LHCN-M2 (cell line): ENCODE measurements at regions not wholly inside any gene's neighbourhood (a gene's known extent, or its start where the extent isn't known, plus 50 kb on each side); places are given as distances from the start of the nearest gene placed in this dataset.
"Not testable (repeated sequence)": the region's sequence is repeated elsewhere in the genome, so short reads cannot be mapped to it uniquely, and the experiment has no call there.

Experiments
- DNase-seq: peaks from one replicate; pipeline ENCODE4 v3.0.0-alpha.2; 2012; ENCODE audit warnings: low read depth

DNA sequence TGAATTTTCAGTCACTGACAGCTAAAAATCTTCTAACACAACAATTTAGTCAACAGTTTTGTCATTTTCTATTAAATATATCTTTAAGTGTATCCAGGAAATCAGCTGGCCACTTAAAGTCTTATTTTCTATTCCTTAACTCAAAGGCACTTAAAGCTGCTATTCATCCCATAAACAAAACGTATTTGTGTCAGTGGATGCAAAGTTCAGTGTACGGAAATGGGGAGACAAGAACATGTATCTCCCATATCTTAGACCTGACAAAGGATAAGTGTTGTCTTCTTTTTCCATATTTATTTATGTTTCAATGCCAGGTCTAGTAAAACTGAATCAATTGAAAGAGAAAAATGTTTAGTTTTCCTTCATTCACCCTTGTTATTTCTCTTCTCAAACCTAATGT, 409.8 kb upstream of the KLHL1 start:
- no peak for DNase-seq

DNA sequence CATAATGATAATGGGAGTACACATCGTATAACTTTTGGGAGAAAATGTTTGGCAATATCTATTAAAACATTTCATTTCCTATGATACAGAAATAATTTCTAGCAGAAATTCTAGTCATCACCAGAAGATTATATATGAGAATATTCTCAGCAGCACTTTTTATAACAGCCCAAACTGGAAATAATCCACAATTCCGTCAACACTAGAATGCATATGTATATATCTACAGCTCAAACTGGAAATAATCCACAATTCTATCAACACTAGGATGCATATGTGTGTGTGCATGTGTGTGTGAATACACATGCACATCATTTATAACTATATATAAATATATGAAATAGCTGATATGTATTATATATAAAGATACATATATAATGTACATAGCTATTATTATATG, 408.0 kb upstream of the KLHL1 start:
- DNase-seq: no peak

DNA sequence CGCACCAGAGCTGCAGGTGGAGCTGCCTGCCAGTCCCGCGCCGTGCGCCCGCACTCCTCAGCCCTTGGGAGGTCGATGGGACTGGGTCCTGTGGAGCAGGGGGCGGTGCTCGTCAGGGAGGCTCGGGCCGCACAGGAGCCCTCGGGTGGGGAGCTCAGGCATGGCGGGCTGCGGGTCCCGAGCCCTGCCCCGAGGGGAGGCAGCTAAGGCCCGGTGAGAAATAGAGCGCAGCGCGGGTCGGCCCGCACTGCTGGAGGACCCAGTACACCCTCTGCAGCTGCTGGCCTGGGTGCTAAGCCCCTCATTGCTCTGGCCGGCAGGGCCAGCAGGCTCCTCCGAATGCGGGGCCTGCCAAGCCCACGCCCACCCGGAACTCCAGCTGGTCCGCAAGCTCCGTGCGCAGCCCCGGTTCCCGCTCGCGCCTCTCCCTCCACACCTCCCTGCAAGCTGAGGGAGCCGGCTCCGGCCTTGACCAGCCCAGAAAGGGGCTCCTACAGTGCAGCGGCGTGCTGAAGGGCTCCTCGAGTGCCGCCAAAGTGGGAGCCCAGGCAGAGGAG, 403.7 kb upstream of the KLHL1 start:
- DNase-seq: not testable (repeated sequence)

DNA sequence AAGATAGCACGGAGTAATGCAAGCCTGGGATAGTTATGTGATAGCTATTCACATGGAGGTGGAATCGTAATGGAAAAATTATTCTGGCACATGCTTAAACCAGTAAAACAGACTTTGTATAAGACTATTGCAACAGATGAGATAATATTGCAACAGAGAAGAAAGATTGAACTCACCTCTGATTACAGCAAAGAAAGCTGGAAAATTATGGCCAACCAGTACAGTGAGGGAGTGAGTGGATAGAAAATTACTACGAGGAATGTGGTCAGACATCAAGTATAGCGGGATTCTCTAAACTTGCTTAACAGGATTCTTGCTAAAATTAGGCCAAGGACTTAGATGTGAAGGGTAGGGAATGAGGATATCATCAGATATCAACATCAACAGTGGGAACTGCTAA, 397.6 kb upstream of the KLHL1 start:
- DNase-seq: no peak

DNA sequence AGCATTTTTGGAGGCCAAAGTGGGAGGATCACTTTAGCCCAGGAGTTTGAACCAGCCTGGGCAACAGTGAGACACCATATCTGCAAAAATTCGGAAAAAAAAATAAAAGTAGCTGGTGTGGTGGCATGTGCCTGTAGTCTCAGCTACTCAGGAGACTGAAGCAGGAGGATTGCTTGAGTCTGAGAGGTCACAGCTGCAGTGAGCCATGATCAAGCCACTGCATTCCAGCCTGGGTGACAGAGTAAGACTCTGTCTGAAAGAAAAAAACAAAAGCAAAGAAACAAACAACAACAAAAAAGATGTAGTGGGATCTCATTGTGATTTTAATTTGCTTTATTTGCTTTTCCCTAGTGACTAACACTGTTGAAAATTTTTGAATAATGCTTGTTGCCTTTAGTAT, 394.7 kb upstream of the KLHL1 start:
- DNase-seq: no peak

DNA sequence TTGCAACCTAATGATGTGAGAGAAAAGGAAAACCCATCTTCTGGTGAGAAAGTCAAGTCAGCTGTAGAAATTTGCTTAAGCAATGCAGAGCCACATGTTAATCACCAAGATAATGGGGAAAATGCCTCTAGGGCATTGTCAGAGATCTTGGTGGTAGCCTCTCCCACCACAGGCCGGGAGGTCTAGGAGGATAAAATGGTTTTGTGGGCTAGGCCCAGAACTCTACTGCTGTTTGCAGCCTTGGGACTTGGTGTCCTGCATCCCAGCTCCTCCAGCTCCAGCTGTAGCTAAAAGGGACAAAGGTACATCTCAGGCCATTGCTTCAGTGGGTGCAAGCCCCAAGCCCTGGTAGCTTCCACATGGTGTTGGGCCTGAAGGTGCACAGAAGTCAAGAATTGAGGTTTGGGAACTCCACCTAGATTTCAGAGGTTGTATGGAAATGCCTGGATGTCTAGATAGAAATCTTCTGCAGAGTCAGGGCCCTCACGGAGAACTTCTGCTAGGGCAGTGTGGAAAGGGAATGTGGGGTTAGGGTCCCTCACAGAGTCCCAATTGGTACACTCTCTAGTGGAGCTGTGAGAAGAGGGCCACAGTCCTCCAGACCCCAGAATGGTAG, 382.2 kb upstream of the KLHL1 start:
- no peak for DNase-seq

DNA sequence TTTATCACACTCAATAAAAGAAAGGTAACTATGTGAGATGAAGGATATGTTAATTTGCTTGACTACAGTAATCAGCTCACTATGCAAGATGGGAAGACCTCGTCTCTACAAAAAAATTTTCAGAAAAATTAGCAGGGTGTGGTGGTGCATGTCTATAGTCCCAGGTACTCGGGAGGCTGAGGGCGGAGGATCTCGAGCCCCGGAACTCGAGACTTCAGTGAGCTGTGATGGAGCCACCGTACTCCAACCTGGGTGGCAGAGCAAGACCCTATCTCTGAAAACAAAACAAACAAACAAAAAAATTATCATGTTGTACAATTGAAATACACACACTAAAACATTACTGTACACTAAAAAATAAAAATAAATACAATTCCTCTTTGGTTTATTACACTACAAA, 376.7 kb upstream of the KLHL1 start:
- no peak for DNase-seq

DNA sequence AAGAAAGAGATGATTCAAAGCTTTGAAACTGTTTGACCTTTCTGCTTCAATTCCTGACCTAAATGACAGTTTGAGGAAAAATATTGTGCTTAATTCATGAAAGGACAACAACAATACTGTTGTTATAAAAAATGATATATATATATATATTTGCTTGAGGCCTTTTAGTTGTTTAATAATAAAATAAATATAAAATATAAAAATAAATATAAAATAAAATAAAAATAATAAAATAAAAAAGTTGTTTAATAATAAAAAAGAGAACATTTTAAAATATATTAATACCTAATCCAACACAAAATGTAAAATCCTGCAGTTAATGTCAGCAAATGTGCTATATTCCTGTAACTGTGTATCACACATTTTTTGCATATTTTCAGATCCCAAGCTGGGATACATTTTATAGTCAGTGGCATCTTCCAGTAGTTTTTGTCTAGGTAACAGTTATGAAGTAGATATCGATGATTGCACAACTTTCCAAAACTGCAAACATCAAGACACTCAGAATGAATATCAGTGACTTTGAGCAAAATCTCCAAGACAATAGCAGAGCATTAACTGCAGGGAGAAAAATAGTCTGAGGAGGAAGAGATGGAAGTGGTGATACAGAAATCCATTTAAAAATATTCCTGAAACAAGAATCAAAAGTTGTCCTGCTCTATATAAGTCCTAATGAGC, 375.5 kb upstream of the KLHL1 start:
- DNase-seq: no peak

DNA sequence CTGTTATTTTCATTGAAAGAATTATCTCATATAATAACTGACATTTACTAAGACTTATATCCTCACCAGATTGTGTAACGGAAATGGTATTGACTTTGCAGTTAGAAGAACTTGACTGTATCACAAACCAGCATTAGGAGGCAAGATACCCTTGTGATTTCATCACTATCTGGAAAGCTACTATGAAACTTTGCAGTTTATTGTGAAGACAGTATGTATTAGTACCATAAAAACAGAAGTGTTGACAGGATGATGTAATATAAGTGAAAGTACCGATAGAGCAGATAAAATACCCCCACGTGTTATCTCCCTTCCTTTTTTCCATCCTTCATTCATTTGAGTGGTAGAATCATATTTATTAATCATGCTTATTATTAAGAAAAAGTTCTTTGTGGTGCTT, 365.7 kb upstream of the KLHL1 start:
- no peak for DNase-seq

DNA sequence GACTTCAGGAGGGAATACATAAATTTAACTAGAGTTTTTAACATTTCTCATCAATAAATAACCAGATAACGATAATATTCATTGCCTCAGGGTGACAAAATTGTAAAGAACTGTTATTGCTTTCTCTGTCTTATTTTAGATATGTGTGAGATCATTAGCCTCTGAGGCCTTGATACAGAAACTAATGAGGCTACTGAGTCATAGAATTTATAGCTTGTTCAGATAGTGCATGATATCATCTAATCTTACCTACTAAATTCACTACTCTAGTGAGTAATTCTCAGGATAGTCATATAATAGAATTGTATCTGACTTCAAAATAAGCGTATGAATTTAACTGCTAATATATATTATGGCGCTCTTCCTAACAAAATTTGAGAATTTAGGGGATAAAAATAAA, 360.8 kb upstream of the KLHL1 start:
- no peak for DNase-seq

DNA sequence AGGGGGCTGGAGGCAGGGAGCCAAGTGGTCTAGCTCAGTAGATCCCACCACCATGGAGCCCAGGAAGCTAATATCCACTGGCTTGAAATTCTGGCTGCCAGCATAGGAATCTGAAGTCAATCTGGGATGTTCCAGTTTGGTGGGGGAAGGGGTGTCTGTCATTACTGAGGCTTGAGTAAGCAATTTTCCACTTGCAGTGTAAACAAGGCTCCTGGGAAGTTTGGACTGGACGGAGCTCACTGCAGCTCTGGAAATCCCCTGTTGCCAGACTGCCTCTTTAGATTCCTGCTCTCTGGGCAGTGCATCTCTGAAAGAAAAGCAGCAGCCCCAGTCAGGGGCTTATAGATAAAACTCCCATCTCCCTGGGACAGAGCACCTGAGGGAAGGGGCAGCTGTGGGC, 349.2 kb upstream of the KLHL1 start:
- DNase-seq: no peak

DNA sequence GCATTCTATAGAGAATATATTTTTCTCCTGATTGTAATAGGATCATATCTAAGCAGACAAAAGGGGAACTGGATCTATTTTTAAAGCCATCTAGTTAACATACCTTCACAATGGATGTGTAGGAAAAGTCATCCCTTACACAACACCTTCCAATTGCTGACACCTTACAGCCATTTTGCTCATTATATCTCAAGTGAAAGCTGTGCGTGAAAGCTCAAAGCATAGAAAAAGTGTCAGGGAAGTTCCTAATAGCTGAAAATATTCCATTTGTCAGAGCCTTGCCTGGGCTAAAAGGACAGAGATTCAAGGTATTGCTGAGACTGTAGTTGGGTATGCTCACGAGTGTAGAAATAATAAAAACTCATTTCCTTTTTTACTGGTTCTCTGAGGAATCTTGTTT, 340.6 kb upstream of the KLHL1 start:
- no peak for DNase-seq

DNA sequence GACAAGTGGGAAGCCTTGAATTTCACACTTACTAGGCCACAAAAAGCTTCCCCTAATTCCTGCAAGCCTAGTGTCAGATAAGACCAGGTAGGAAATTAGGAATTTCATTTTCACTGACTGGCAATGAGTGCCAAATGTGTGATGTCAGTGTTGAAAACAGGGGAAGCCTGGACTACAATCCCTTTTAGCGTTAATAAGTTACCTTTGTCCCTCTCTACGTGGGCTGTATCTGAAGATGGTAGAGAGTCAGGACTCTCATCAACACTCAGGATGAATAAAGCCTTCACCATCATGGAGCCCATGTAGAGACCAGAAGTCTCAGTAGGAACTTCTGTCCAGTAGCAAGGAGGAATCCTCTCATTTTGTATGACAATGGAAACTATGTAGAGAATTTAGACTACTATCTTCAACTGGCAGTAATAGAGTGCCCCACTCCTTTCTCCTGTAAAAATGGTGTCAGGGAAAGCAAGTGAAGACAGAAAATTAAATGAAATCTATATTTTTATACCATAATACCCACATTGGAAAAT, 324.1 kb upstream of the KLHL1 start:
- DNase-seq: no peak

DNA sequence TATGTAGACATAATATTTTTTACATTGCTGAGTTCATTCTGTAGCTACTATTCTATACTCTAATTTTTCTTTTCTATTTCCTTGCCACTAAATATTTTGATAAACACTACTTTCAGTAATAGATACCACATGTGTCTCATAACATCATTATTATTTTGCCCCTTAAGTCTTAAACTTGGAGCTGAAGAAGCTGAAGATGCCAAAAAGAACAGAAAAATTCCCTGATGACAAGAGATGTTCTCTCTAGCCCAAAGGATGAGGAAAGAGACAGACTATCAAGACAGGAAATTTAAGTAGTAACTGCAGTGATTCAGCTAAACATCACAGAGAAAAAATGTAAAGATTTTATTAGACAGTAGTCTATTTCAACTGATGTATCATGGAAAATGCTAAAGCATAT, 322.0 kb upstream of the KLHL1 start:
- no peak for DNase-seq

DNA sequence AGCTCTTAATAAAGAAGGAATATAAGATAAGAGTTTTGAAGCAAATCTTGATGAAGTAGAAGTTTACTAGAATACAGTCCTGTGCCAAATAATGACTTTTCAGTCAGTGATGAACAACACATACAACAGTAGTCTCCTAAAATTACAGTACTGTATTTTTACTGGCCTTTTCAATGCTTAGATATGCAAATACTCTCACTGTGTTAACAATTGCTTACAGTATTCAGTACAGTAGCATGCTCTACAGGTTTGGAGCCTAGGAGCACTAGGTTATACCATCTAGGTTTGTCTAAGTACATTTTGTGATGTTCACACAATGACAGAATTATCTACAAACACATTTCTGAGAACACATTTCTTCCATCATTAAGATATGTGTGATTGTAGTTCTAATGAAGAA, 316.7 kb upstream of the KLHL1 start:
- no peak for DNase-seq

DNA sequence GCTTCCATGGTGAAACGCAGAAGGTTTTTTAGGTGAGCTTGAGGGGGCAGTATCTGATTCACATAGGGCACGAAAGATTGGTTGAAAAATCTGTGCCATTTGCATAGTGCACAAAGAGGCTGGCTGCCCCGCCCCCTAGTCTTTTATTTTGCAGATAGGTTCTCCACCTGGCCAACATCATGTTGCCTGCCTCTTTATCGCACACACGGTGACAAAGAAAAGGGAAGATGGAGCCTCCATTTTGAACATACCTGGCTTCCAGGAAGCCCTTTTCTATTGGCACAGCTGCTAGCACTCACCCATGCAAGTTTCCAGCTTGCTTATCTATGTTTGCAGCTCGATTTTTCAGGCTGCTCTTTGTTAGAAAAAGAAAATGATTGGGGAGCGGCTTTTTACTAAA, 316.2 kb upstream of the KLHL1 start:
- no peak for DNase-seq

DNA sequence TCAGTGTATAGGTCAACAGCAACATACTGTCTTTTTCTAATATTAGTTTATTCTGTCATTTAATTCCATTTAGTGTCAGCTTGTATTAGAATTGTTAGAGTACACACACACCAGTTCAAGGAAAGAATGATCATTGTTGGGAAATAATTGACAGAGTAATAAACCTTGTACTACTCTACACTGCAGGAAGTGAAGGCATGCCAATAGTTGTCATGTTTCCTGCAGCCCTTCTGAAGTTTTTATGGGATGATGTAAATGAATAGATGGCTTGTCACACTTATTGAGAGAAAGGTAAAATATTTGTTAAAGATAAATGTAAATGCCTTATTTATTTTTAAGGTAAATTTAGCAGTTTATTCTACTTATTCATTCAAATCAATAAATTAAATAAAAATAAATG, 306.9 kb upstream of the KLHL1 start:
- DNase-seq: no peak

DNA sequence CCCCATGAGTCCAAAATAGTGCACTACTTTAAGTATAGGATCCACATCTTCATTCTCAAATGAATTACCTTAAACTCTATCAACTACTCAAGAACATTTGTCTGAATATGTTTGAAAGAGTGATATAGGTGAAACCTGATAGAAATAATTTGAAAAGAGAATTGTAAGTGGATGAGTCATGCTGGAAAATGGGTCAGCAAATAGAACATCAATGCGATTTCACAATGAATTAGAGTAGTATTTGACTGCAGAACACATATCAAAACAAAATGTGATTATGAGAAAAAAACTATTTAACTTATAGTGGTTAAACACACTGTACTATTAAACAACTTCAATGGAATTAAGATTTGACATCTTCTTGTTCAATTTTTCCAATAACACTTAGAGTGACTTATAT, 300.6 kb upstream of the KLHL1 start:
- no peak for DNase-seq

DNA sequence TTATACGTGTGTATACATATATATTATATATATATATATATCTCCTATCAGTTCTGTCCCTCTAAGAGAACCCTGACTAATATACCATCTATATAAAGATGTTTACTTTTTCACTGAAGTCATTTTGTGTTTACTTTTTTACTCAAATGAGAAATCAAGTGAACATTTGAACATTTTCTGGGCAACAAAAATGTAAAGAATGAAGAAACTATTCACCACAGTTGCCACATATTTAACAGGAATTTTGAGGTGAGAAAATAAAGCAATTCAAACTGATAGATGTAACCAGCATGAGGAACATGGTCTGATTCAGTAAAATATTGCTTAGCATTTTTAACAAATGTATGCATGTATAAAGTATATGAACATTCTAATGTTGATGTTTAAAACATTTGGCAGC, 299.2 kb upstream of the KLHL1 start:
- no peak for DNase-seq

DNA sequence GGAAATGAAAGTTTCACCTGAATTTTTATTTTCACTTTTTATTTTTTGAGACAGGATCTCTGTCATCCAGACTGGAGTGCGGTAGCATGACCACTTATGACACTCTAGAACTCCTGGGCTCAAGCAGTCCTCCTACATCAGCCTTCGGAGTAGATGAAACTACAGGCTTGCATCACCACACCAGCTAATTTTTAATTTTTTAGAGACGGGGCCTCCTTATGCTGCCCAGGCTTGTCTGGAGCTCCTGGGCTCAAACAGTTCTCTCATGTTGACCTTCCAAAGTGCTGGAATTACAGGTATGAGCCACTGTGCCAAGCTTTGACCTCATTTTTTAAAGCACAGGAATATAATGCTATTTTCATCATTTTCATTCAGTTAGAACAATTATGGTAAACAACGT, 297.0 kb upstream of the KLHL1 start:
- no peak for DNase-seq

DNA sequence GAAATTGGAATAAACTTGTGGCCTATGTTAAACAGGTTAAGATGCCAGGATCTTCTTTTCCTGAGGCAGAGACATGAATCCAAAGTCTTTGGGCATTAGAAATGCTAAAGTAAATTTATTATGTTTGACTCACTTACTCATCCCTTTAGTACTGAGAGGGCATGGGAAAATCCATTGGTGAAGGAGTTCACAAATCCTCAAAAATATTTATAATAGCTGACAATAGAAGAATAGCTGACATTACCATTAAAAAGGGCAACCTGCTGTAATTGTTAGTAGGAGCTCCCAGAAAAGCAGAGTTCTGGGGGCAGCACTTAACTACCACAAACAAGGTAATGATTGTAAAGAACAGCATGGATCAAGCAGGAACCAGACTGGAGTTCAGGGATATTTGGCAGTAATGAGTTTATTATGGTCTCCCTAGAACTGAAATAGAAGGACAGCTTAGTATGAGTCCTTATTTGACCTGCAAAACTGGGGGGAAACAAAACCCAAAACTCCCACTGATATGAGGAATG, 285.8 kb upstream of the KLHL1 start:
- DNase-seq: no peak

DNA sequence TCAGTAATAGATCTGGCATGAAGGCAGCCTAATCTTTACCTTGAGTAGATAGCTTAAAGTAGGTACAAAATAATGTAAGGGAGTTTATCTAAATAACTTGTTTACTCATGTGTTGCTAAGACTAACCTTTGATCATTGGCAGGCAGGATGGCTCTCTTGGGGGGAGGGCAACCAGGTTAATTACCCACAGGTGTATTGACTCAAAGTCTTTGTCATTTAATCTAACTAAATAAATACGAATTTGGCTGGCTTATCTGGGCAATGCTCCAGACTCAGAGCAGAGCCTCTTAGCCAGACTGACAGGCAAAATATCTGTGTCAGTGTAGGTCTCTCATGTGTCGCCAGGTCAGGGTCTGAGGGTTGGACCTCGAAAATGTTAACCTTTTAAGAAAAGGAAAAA, 283.4 kb upstream of the KLHL1 start:
- no peak for DNase-seq

DNA sequence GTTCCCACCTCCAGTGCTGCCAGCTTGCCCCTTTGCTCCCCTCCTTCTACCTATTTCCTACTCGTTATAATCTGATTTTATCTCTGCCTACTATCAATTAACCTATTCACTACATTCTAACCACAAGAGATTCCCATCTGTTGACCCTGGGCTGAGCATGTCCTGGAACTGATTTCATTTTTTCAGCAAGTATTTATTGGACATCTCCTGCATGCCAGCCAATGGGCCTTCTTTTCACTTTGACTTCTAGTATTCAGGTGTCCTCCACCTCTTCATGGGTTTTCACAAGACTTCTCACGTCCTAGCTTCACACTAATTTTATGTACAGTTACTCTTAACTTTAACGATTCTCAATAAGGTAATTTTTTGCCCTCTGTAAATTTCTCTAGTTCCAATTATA, 282.7 kb upstream of the KLHL1 start:
- no peak for DNase-seq
